RWPE2 (cell line): ENCODE measurements at regions not wholly inside any gene's neighbourhood (a gene's known extent, or its start where the extent isn't known, plus 50 kb on each side); places are given as distances from the start of the nearest gene placed in this dataset.
"Not testable (repeated sequence)": the region's sequence is repeated elsewhere in the genome, so short reads cannot be mapped to it uniquely, and the experiment has no call there.

Experiments used
- ATAC-seq: fragments of 200-7000 bp; cut with Tn5 transposase; 3 replicates; pipeline ENCODE4 v1.9.1; 2021; ENCODE audit warnings: low read depth
- DNase-seq: peaks from one replicate; pipeline ENCODE4 v3.0.0-alpha.2; 2020; ENCODE audit warnings: low spot score
- H3K27ac ChIP-seq: fragments of 450-650 bp; 2 replicates; pipeline ENCODE4 v1.5.1; 2017; ENCODE audit warnings: mild to moderate bottlenecking; ENCODE audit not compliant: poor library complexity, severe bottlenecking
- H3K27me3 ChIP-seq: fragments of 250-450 bp; sonication (Bioruptor Pico); 2 replicates; pipeline ENCODE4 v1.5.1; 2021; ENCODE audit warnings: mild to moderate bottlenecking, moderate library complexity; ENCODE audit not compliant: insufficient read depth, poor library complexity, severe bottlenecking
- H3K36me3 ChIP-seq: fragments of 250-450 bp; sonication (Bioruptor Pico); 2 replicates; pipeline ENCODE4 v1.5.1; 2020; ENCODE audit warnings: low read depth, mild to moderate bottlenecking, moderate library complexity
- H3K4me1 ChIP-seq: fragments of 250-450 bp; sonication (Bioruptor Pico); 2 replicates; pipeline ENCODE4 v1.5.1; 2021; ENCODE audit warnings: mild to moderate bottlenecking, moderate library complexity; ENCODE audit not compliant: insufficient read depth, poor library complexity, severe bottlenecking
- H3K4me3 ChIP-seq: fragments of 250-450 bp; sonication (Bioruptor Pico); 2 replicates; pipeline ENCODE4 v1.5.1; 2021; ENCODE audit warnings: mild to moderate bottlenecking, moderate library complexity; ENCODE audit not compliant: severe bottlenecking
- H3K9me3 ChIP-seq: fragments of 250-450 bp; sonication (Bioruptor Pico); 2 replicates; pipeline ENCODE4 v1.5.1; 2021; ENCODE audit warnings: mild to moderate bottlenecking, moderate library complexity; ENCODE audit not compliant: severe bottlenecking
- CTCF ChIP-seq: fragments of 450-650 bp; IDR thresholded peaks from one replicate; pipeline ENCODE4 v1.5.1; 2017; ENCODE audit warnings: mild to moderate bottlenecking, moderate library complexity; ENCODE audit not compliant: poor library complexity, severe bottlenecking

GRCh38 chr12:86710109-86710508 is 453.9 kb upstream of the MGAT4C start:
- Histone ChIP-seq H3K9me3 (peaks cover 2% of the 10 kb centered on the region), H3K4me1 (peaks cover 16% of the 10 kb centered on the region), H3K36me3 (no peaks in the 10 kb centered on the region), H3K27me3 (no peaks in the 10 kb centered on the region), H3K27ac (no peak overlapping the region), H3K4me3 (no peak overlapping the region)
- DNase-seq (no peak), ATAC-seq (no peak)
- no peak for TF ChIP-seq CTCF

GRCh38 chr12:86709017-86709416 is 452.8 kb upstream of the MGAT4C start:
- not testable (repeated sequence) for H3K27ac ChIP-seq, H3K27me3 ChIP-seq, DNase-seq, ATAC-seq, H3K36me3 ChIP-seq, H3K4me3 ChIP-seq, H3K9me3 ChIP-seq
- H3K4me1 ChIP-seq: peaks cover 16% of the 10 kb centered on the region

- H3K4me3 ChIP-seq: no peak overlapping the region
- no peaks in the 10 kb centered on the region for H3K36me3 ChIP-seq
- ATAC-seq (no peak), DNase-seq (no peak)
- no peaks in the 10 kb centered on the region for H3K4me1 ChIP-seq
- H3K9me3 ChIP-seq: no peaks in the 10 kb centered on the region
- H3K27ac ChIP-seq: no peak overlapping the region
- no peaks in the 10 kb centered on the region for H3K27me3 ChIP-seq
- TF ChIP-seq CTCF: no peak
Observed at GRCh38 chr12:86698641-86698980, 442.4 kb upstream of the MGAT4C start.

- no peaks in the 10 kb centered on the region for H3K36me3 ChIP-seq
- no peak overlapping the region for H3K4me3 ChIP-seq
- no peaks in the 10 kb centered on the region for H3K4me1 ChIP-seq
- no peaks in the 10 kb centered on the region for H3K9me3 ChIP-seq
- no peak for TF ChIP-seq CTCF
- H3K27me3 ChIP-seq: no peaks in the 10 kb centered on the region
- H3K27ac ChIP-seq: no peak overlapping the region
- no peak for DNase-seq
- no peak for ATAC-seq
Observed at GRCh38 chr12:86697916-86698640, 441.9 kb upstream of the MGAT4C start.

GRCh38 chr12:86683568-86684304 is 427.5 kb upstream of the MGAT4C start:
- DNase-seq: no peak
- no peak for TF ChIP-seq CTCF
- Histone ChIP-seq H3K4me1 (no peaks in the 10 kb centered on the region), H3K27ac (no peak overlapping the region), H3K9me3 (no peaks in the 10 kb centered on the region), H3K27me3 (no peaks in the 10 kb centered on the region), H3K4me3 (no peak overlapping the region), H3K36me3 (no peaks in the 10 kb centered on the region)
- no peak for ATAC-seq
